ENCODE measurements at regions not wholly inside any gene's neighbourhood (a gene's known extent, or its start where the extent isn't known, plus 50 kb on each side); places are given as distances from the start of the nearest gene placed in this dataset.
"Not testable (repeated sequence)": the region's sequence is repeated elsewhere in the genome, so short reads cannot be mapped to it uniquely, and the experiment has no call there.

- peak; percentile 46 for DNase-seq
Measured at GRCh38 chr5:116733991-116734975, 159.7 kb upstream of the SEMA6A start.

DNA sequence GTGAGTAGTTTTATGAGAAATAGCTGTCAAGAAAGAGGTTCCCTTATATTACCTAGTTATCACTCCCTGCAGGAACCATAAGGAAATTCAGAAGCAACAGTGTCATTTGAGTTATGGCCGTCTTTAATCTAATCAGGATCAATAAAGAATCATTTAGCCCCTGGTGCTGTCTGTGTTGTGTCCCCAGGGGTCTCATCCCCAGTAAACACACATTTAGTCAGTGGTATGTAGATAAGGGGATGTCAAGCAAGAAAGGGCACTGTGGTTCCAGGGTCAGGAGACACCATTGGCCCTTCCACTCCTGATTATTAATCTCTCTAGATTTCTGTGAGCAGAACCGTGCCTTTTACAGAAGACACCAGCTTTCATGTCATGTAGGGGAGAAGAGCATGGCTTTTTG, 158.0 kb upstream of the SEMA6A start:
- no peak for DNase-seq

GRCh38 chr5:116731432-116731831, 156.8 kb upstream of the SEMA6A start:
- no peak for DNase-seq

GRCh38 chr5:116730706-116731105, 156.1 kb upstream of the SEMA6A start:
- no peak for DNase-seq

DNA sequence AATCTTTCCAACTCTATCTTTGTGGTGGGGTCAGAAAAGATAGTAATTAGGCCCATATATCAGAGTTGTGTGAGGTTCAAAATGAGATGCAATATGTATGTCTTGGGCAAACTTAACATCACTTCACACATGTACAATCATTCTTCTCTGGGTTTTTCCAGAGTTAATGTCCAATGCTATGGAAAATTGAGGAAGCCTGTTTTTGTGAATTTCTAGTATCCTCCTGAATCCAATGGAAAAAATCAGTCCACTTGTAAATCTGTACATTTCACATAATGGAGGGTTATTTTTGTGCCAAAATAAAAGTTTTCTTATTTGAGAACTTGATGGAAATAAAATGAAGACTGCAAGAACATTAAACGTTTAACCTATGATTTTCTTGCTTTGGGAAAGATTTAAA, 155.6 kb upstream of the SEMA6A start:
- DNase-seq: no peak

DNA sequence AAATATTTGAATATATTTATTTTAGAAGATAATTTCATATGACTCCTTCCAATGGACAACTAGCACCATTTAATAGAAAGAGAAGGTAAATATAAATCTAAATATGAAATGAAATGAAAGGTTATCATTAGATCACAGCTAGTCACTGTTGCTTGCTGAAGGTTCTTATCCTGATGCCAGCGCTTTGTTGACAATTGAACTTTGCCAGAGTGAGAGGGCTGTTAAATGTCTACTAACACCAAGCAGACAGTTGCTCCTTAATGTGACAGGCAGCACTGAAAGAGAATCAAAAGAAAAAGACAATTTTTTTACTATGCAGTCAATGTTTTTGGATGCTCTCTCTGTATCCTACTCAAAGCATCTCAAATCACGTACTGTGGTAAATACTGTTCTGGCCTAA, 152.6 kb upstream of the SEMA6A start:
- no peak for DNase-seq

DNA sequence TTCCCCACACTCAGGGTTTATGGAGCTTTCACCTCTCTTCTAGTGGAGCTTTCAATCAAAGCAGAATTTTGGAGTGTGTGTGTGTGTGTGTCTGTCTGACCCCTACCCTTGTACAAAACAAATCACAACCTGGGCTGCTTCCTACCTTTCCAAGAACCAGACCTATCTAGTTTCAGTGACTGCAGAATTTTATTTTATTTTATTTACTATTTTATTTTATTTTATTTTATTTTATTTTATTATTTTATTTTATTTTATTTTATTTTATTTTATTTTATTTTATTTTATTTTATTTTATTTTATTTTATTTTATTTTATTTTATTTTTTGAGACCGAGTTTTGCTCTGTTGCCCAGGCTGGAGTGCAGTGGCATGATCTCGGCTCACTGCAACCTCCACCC, 151.6 kb upstream of the SEMA6A start:
- DNase-seq: not testable (repeated sequence)

- DNase-seq: no peak
Measured at GRCh38 chr5:116724971-116725370, 150.3 kb upstream of the SEMA6A start.

DNA sequence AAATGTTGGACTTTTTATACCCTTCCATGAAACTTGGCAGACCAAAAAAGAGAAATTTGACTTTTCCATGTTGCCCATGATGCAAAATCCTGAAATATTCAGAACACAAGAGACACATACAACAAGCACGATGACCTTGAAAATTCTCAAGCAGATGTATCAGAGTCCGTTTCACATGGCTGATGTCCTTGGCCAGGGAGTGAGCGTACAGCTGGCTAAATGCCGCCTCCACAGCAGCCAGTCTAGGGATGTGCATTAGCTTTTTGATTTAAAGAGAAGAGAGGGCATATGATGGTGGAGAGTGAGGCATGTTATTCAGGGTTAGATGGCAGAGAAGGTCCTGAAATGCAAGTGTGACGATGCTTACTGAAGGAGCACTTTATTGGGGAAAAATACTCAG, 148.0 kb upstream of the SEMA6A start:
- no peak for DNase-seq

DNA sequence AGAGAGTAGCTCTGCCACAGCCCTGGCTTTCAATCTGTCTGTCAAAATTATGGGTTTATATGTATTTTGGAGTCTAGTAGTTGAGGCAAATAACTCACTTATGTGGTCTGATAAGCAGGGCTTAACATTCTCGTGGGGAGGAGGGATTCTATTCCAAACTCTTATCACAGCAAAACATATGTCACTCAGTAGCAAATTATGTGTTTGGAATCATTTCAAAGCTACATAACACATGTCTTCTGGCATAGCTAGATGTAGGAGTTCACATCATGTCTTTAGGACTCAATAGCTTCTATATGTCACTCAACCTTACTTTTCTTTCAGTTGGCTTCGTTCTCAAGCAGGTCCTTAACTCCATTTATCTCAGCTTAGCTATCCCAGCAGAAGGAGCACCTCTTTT, 144.5 kb upstream of the SEMA6A start:
- DNase-seq: no peak

DNA sequence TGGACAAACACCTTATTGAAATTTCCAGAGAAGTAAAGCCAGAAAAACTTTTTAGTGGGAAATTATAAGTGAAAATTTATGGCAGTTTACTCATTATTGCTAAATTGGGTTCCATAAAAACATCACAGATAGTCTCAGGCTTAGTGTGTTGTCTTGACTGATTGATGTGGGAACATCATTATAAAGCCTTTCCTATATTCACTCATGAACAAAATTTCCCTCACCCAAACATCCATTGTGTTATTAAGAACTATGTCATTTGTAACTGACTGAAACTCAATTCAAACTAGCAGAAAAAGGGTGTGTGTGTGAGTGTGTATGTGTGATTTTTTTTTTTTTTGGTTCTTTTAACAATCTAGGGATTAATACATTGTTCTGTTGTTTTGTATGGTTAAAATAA, 143.7 kb upstream of the SEMA6A start:
- no peak for DNase-seq

- DNase-seq: no peak
Measured at GRCh38 chr5:116709082-116709481, 134.5 kb upstream of the SEMA6A start.

GRCh38 chr5:116705121-116705519, 130.5 kb upstream of the SEMA6A start:
- DNase-seq: not testable (repeated sequence)

- DNase-seq: no peak
Measured at GRCh38 chr5:116703941-116704340, 129.3 kb upstream of the SEMA6A start.

GRCh38 chr5:116703328-116703727, 128.7 kb upstream of the SEMA6A start:
- DNase-seq: no peak

- DNase-seq: no peak
Measured at GRCh38 chr5:116702776-116703175, 128.2 kb upstream of the SEMA6A start.

- no peak for DNase-seq
Measured at GRCh38 chr5:116699332-116699731, 124.7 kb upstream of the SEMA6A start.

GRCh38 chr5:116696366-116696765, 121.7 kb upstream of the SEMA6A start:
- no peak for DNase-seq

GRCh38 chr5:116695681-116696080, 121.1 kb upstream of the SEMA6A start:
- no peak for DNase-seq

GRCh38 chr5:116686438-116686837, 111.8 kb upstream of the SEMA6A start:
- DNase-seq: no peak

DNA sequence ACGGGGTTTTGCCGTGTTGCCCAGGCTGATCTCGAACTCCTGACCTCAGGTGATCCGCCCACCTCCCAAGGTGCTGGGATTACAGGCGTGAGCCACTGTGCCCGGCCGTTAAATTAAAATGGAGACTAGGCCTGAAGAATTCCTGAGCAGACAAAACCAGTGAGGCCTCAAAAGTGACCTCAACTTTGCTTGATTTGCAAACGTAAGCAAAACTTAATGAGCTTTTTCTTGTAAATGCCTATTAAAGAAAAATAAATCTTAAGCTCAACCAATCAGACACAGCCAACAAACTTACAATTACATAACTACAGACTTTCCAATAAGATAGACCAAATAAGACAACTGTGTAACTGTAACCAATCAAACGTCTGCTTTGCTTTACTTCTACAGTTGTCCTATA, 111.3 kb upstream of the SEMA6A start:
- DNase-seq: no peak

DNA sequence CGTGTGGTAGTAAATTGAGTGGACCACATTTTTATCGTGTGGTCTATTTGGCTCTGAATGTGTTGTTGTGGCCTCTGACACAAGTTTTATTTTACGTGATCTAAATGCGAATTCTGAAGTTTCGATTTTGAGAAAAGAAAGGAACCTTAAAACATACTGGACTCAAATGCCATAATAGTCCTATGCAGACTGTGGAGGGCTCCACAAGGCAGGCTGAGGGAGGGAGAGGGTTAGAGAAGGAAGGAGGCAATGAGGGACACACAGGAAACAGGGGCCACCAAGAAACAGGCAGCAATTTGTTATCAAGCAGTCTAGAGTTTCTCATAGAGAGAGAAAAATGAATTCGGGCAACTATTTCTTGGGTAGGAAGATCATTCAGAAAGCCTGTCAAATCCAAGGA, 110.4 kb upstream of the SEMA6A start:
- no peak for DNase-seq

GRCh38 chr5:116681334-116682013, 106.9 kb upstream of the SEMA6A start:
- DNase-seq: no peak

GRCh38 chr5:116675626-116675910, 100.9 kb upstream of the SEMA6A start:
- no peak for DNase-seq

Measured in tongue (tissue), 1 donor.